Neuronal stem cell (in vitro differentiated cells): ENCODE measurements at regions not wholly inside any gene's neighbourhood (a gene's known extent, or its start where the extent isn't known, plus 50 kb on each side); places are given as distances from the start of the nearest gene placed in this dataset.
A peak's percentile ranks its signal among the peaks of the same experiment; 100 is the strongest.

Source experiments
- DNase-seq: peaks from one replicate; pipeline ENCODE4 v3.0.0-alpha.2; 2013; ENCODE audit warnings: low spot score
- H2AFZ ChIP-seq: one replicate; pipeline ENCODE4 v1.6.1; 2013; ENCODE audit warnings: mild to moderate bottlenecking, low read length, inconsistent platforms
- H2AK5ac ChIP-seq: 2 replicates; pipeline ENCODE4 v1.6.1; 2013; ENCODE audit warnings: low read depth, mild to moderate bottlenecking, inconsistent platforms, low read length, moderate library complexity, mixed read lengths
- H2BK120ac ChIP-seq: 2 replicates; pipeline ENCODE4 v1.6.1; 2013; ENCODE audit warnings: low read depth, mild to moderate bottlenecking, inconsistent platforms, low read length, moderate library complexity, mixed read lengths
- H2BK12ac ChIP-seq: one replicate; pipeline ENCODE4 v1.6.1; 2013; ENCODE audit warnings: low read length, inconsistent platforms
- H2BK15ac ChIP-seq: 2 replicates; pipeline ENCODE4 v1.6.1; 2013; ENCODE audit warnings: mild to moderate bottlenecking, low read length, inconsistent platforms, mixed read lengths
- H2BK5ac ChIP-seq: one replicate; pipeline ENCODE4 v1.6.1; 2013; ENCODE audit warnings: inconsistent platforms, mild to moderate bottlenecking, low read length, moderate library complexity
- H3K14ac ChIP-seq: one replicate; pipeline ENCODE4 v1.6.1; 2013; ENCODE audit warnings: low read length, inconsistent platforms
- H3K18ac ChIP-seq: 2 replicates; pipeline ENCODE4 v1.6.1; 2013; ENCODE audit warnings: low read length, inconsistent platforms
- H3K23ac ChIP-seq: 2 replicates; pipeline ENCODE4 v1.6.1; 2013; ENCODE audit warnings: low read depth, mild to moderate bottlenecking, mixed read lengths, low read length, inconsistent platforms; ENCODE audit not compliant: poor library complexity
- H3K27ac ChIP-seq: replicated peaks from 3 replicates; pipeline ENCODE4 v1.5.1; 2013; ENCODE audit warnings: low read length, inconsistent platforms
- H3K27me3 ChIP-seq, 3 experiments: 2 replicates each; pipeline ENCODE4 v1.6.1; 2013; ENCODE audit warnings: low read length in 3 of 3, mild to moderate bottlenecking in 2 of 3, inconsistent platforms in 1 of 3, low read depth in 1 of 3, mixed read lengths in 1 of 3, moderate library complexity in 1 of 3; ENCODE audit not compliant: control insufficient read depth in 3 of 3, insufficient read depth in 3 of 3
- H3K36me3 ChIP-seq, 2 donors: replicated peaks in 1 of 2; 2 replicates each; pipeline ENCODE4 v1.6.1; 2013; ENCODE audit warnings: low read length in 2 of 2; ENCODE audit not compliant: control insufficient read depth in 2 of 2, insufficient read depth in 2 of 2
- H3K4ac ChIP-seq: 2 replicates; pipeline ENCODE4 v1.6.1; 2013; ENCODE audit warnings: inconsistent platforms, mild to moderate bottlenecking, low read length, moderate library complexity
- H3K4me1 ChIP-seq, 2 donors: 1 replicate in 1 of 2; 2 replicates in 1 of 2; pipeline ENCODE4 v1.6.1; 2013; ENCODE audit warnings: low read length in 2 of 2, low read depth in 1 of 2; ENCODE audit not compliant: control insufficient read depth in 2 of 2, insufficient read depth in 1 of 2
- H3K4me2 ChIP-seq: one replicate; pipeline ENCODE4 v1.6.1; 2013; ENCODE audit warnings: mild to moderate bottlenecking, low read length, inconsistent platforms; ENCODE audit not compliant: insufficient read depth, poor library complexity, severe bottlenecking
- H3K4me3 ChIP-seq, 2 donors: 2 replicates each; pipeline ENCODE4 v1.5.1; 2013; ENCODE audit warnings: low read length in 2 of 2, mild to moderate bottlenecking in 2 of 2, inconsistent platforms in 1 of 2, moderate library complexity in 1 of 2
- H3K79me1 ChIP-seq: one replicate; pipeline ENCODE4 v1.6.1; 2013; ENCODE audit warnings: low read depth, mild to moderate bottlenecking, inconsistent platforms, low read length, moderate library complexity
- H3K9ac ChIP-seq: one replicate; pipeline ENCODE4 v1.6.1; 2013; ENCODE audit warnings: mild to moderate bottlenecking, low read depth, low read length, inconsistent platforms; ENCODE audit not compliant: poor library complexity
- H3K9me3 ChIP-seq, 2 donors: replicated peaks in 1 of 2; 2 replicates each; pipeline versions ENCODE3 to v1.6.1; 2013; ENCODE audit warnings: low read length in 2 of 2, mild to moderate bottlenecking in 2 of 2, inconsistent platforms in 1 of 2, low read depth in 1 of 2, mixed read lengths in 1 of 2, moderate library complexity in 1 of 2; ENCODE audit not compliant: control insufficient read depth in 2 of 2, insufficient read depth in 1 of 2
- H4K8ac ChIP-seq: one replicate; pipeline ENCODE4 v1.6.1; 2013; ENCODE audit warnings: low read depth, mild to moderate bottlenecking, inconsistent platforms, low read length, moderate library complexity
- H4K91ac ChIP-seq: one replicate; pipeline ENCODE4 v1.6.1; 2013; ENCODE audit warnings: low read length, low read depth, mild to moderate bottlenecking, inconsistent platforms; ENCODE audit not compliant: poor library complexity
- WGBS, 2 donors: extraction: QIAGEN DNeasy Blood & Tissue Kit; methylation state at CpG; one replicate each; pipeline ENCODE4 v1.1.7; 2013; ENCODE audit warnings: missing lambda C conversion rate in 2 of 2, mixed read lengths in 1 of 2; ENCODE audit not compliant: insufficient read length in 2 of 2, insufficient replicate concordance in 1 of 2; ENCODE audit errors: extremely low coverage in 2 of 2; 5-methylcytosine and 5-hydroxymethylcytosine counted together

GRCh38 chr5:126251024-126251423, 172.2 kb upstream of the GRAMD2B start:
- no peak overlapping the region for H3K27ac ChIP-seq
- no peaks in the 10 kb centered on the region for H3K9me3 ChIP-seq
- no peak overlapping the region for H3K4ac ChIP-seq
- H3K14ac ChIP-seq = no peak overlapping the region
- H3K4me1 ChIP-seq = no peaks in the 10 kb centered on the region
- DNase-seq = no peak
- H2BK15ac ChIP-seq = no peak overlapping the region
- no peak overlapping the region for H2AFZ ChIP-seq
- no peak overlapping the region for H3K23ac ChIP-seq
- no peak overlapping the region for H2BK12ac ChIP-seq
- WGBS, 2 donors = no CpG with 5 or more reads among the region's 3 CpGs
- H3K4me3 ChIP-seq = no peak overlapping the region
- no peak overlapping the region for H3K4me2 ChIP-seq
- H3K9ac ChIP-seq = no peak overlapping the region
- H3K79me1 ChIP-seq = no peaks in the 10 kb centered on the region
- H4K91ac ChIP-seq = no peak overlapping the region
- H2BK5ac ChIP-seq = no peak overlapping the region
- no peaks in the 10 kb centered on the region for H3K36me3 ChIP-seq
- H3K18ac ChIP-seq = no peak overlapping the region
- no peak overlapping the region for H4K8ac ChIP-seq
- no peak overlapping the region for H2AK5ac ChIP-seq
- no peak overlapping the region for H2BK120ac ChIP-seq
- no peaks in the 10 kb centered on the region for H3K27me3 ChIP-seq

- Histone ChIP-seq H3K36me3 (no peaks in the 10 kb centered on the region), H3K23ac (no peak overlapping the region), H3K14ac (no peak overlapping the region), H4K8ac (no peak overlapping the region), H2BK15ac (no peak overlapping the region), H3K27me3 (no peaks in the 10 kb centered on the region), H2AK5ac (no peak overlapping the region), H3K79me1 (no peaks in the 10 kb centered on the region), H3K27ac (no peak overlapping the region), H3K4me1 (no peaks in the 10 kb centered on the region), H3K4me2 (no peak overlapping the region), H4K91ac (no peak overlapping the region), H2BK5ac (no peak overlapping the region), H3K4me3 (no peak overlapping the region), H2BK12ac (no peak overlapping the region), H3K9me3 (peaks cover 2 to 6% of the 10 kb centered on the region in 2 donors), H2AFZ (no peak overlapping the region), H2BK120ac (no peak overlapping the region), H3K4ac (no peak overlapping the region), H3K9ac (no peak overlapping the region), H3K18ac (no peak overlapping the region)
- no peak for DNase-seq
- no CpG with 5 or more reads among the region's 1 CpG for WGBS, 2 donors
Measured at GRCh38 chr5:126253406-126253805, 169.8 kb upstream of the GRAMD2B start.

GRCh38 chr5:126263591-126264184, 159.5 kb upstream of the GRAMD2B start:
- H2AFZ ChIP-seq = peak overlapping the region; percentile 41
- H3K4me2 ChIP-seq = no peak overlapping the region
- no peak overlapping the region for H2BK5ac ChIP-seq
- H3K36me3 ChIP-seq = no peaks in the 10 kb centered on the region
- peaks cover 3 to 19% of the 10 kb centered on the region in 2 donors for H3K9me3 ChIP-seq
- H2BK12ac ChIP-seq = no peak overlapping the region
- H3K4ac ChIP-seq = no peak overlapping the region
- peaks cover 0 to 2% of the 10 kb centered on the region in 2 donors for H3K4me1 ChIP-seq
- H3K4me3 ChIP-seq = no peak overlapping the region
- H3K27me3 ChIP-seq = no peaks in the 10 kb centered on the region
- H3K79me1 ChIP-seq = no peaks in the 10 kb centered on the region
- DNase-seq = no peak
- no peak overlapping the region for H2BK120ac ChIP-seq
- no peak overlapping the region for H2AK5ac ChIP-seq
- H3K27ac ChIP-seq = no peak overlapping the region
- H4K91ac ChIP-seq = no peak overlapping the region
- H4K8ac ChIP-seq = no peak overlapping the region
- no peak overlapping the region for H2BK15ac ChIP-seq
- no peak overlapping the region for H3K23ac ChIP-seq
- no peak overlapping the region for H3K18ac ChIP-seq
- no peak overlapping the region for H3K9ac ChIP-seq
- H3K14ac ChIP-seq = no peak overlapping the region
- no CpG with 5 or more reads among the region's 6 CpGs for WGBS, 2 donors

- Histone ChIP-seq H3K14ac (peak overlapping the region; percentile 32), H2AFZ (no peak overlapping the region), H4K8ac (no peak overlapping the region), H3K23ac (peak overlapping the region; percentile 9), H3K27me3 (no peaks in the 10 kb centered on the region), H2AK5ac (peak overlapping the region; percentile 47), H3K4me2 (no peak overlapping the region), H3K27ac (no peak overlapping the region), H3K36me3 (no peaks in the 10 kb centered on the region), H2BK5ac (no peak overlapping the region), H2BK12ac (peak overlapping the region; percentile 11), H3K4me3 (no peak overlapping the region), H3K4ac (no peak overlapping the region), H3K4me1 (peaks cover 0 to 2% of the 10 kb centered on the region in 2 donors), H3K9me3 (peaks cover 3 to 13% of the 10 kb centered on the region in 2 donors), H3K9ac (no peak overlapping the region), H4K91ac (no peak overlapping the region), H2BK120ac (no peak overlapping the region), H3K18ac (peak overlapping the region; percentile 65), H2BK15ac (peak overlapping the region; percentile 16), H3K79me1 (no peaks in the 10 kb centered on the region)
- DNase-seq = no peak
- WGBS, 2 donors = no CpG with 5 or more reads among the region's 4 CpGs
Measured at GRCh38 chr5:126265917-126266316, 157.3 kb upstream of the GRAMD2B start.
